SK-N-SH (cell line): ENCODE measurements at regions not wholly inside any gene's neighbourhood (a gene's known extent, or its start where the extent isn't known, plus 50 kb on each side); places are given as distances from the start of the nearest gene placed in this dataset.

Experiments used
- CTCF ChIA-PET: fragments of 300-600, 350-600 bp; formaldehyde crosslinking; extraction: SDS; loops from one replicate; lab custom pipeline; 2021; lab: Yijun Ruan, JAX
- POLR2A ChIA-PET: fragments of 350-600 bp; sonication (Branson Sonifier 250); formaldehyde crosslinking; extraction: SDS; loops from one replicate; lab custom pipeline; 2020; ENCODE audit warnings: antibody characterized with exemption, inconsistent platforms; lab: Yijun Ruan, JAX
- DNase-seq: peaks from one replicate; pipeline ENCODE4 v3.0.0; 2012
- H2AFZ ChIP-seq: fragments of 200-600 bp; sonication (generic); 2 replicates; pipeline ENCODE4 v1.8.1; 2016; ENCODE audit warnings: antibody characterized with exemption, mild to moderate bottlenecking, low read depth
- H3F3A ChIP-seq: fragments of 200-600 bp; sonication (generic); replicated peaks from 2 replicates; pipeline ENCODE3; 2016; ENCODE audit warnings: antibody characterized with exemption, mild to moderate bottlenecking; ENCODE audit not compliant: insufficient read depth
- H3K27ac ChIP-seq, 2 experiments: fragments of 200-500 bp in 1 of 2; fragments of 200-600 bp in 1 of 2; sonication (Bioruptor generic) in 1 of 2; sonication (generic), shearing (Covaris generic) in 1 of 2; 2 replicates each; pipeline versions ENCODE4 v1.5.1 to v1.6.1; 2014 to 2016; ENCODE audit warnings: low read depth in 2 of 2, inconsistent platforms in 1 of 2, low read length in 1 of 2, mild to moderate bottlenecking in 1 of 2, mixed read lengths in 1 of 2
- H3K27me3 ChIP-seq: fragments of 200-600 bp; sonication (generic), shearing (Covaris generic); 2 replicates; pipeline ENCODE4 v1.6.1; 2016; ENCODE audit warnings: mixed run types; ENCODE audit not compliant: insufficient read depth
- H3K36me3 ChIP-seq, 2 experiments: fragments of 200-500 bp in 1 of 2; fragments of 200-600 bp in 1 of 2; sonication (Bioruptor generic) in 1 of 2; sonication (generic) in 1 of 2; replicated peaks in 1 of 2; 2 replicates each; pipeline versions ENCODE3 to v1.5.1; 2014 to 2016; ENCODE audit warnings: low read length in 1 of 2, mild to moderate bottlenecking in 1 of 2; ENCODE audit not compliant: insufficient read depth in 2 of 2, control insufficient read depth in 1 of 2
- H3K4me1 ChIP-seq, 2 experiments: fragments of 200-500 bp in 1 of 2; fragments of 200-600 bp in 1 of 2; sonication (Bioruptor generic) in 1 of 2; sonication (generic), shearing (Covaris generic) in 1 of 2; 2 replicates each; pipeline versions ENCODE4 v1.5.1 to v1.6.1; 2014 to 2016; ENCODE audit warnings: low read depth in 1 of 2, low read length in 1 of 2, mixed run types in 1 of 2; ENCODE audit not compliant: insufficient read depth in 2 of 2, control insufficient read depth in 1 of 2
- H3K4me2 ChIP-seq: fragments of 200-600 bp; sonication (generic), shearing (Covaris generic); 2 replicates; pipeline ENCODE4 v1.6.1; 2017; ENCODE audit warnings: mixed run types
- H3K4me3 ChIP-seq, 2 experiments: fragments of 200-500 bp in 1 of 2; fragments of 200-600 bp in 1 of 2; sonication (Bioruptor generic) in 1 of 2; sonication (generic), shearing (Covaris generic) in 1 of 2; 2 replicates each; pipeline versions ENCODE4 v1.5.1 to v1.8.1; 2014 to 2016; ENCODE audit warnings: low read depth in 2 of 2, inconsistent platforms in 1 of 2, low read length in 1 of 2, mild to moderate bottlenecking in 1 of 2, mixed read lengths in 1 of 2, moderate library complexity in 1 of 2
- H3K79me2 ChIP-seq: fragments of 200-600 bp; sonication (generic); 2 replicates; pipeline ENCODE4 v1.8.1; 2017; ENCODE audit warnings: mild to moderate bottlenecking; ENCODE audit not compliant: insufficient read depth
- H3K9ac ChIP-seq: fragments of 200-600 bp; sonication (generic); 2 replicates; pipeline ENCODE4 v1.6.1; 2017; ENCODE audit warnings: mixed run types
- H3K9me2 ChIP-seq: fragments of 200-600 bp; sonication (generic); 2 replicates; pipeline ENCODE4 v1.6.1; 2017; ENCODE audit warnings: mixed run types
- H3K9me3 ChIP-seq: fragments of 200-600 bp; sonication (generic); 2 replicates; pipeline ENCODE4 v1.6.1; 2017; ENCODE audit warnings: mixed run types, mild to moderate bottlenecking, moderate library complexity
- H4K20me1 ChIP-seq: fragments of 200-600 bp; sonication (generic); 2 replicates; pipeline ENCODE4 v1.6.1; 2017; ENCODE audit warnings: mild to moderate bottlenecking, mixed run types; ENCODE audit not compliant: insufficient read depth
- FOSL2 ChIP-seq: IDR thresholded peaks from 2 replicates; pipeline ENCODE4 v1.4.0; 2012; ENCODE audit warnings: low read depth, mild to moderate bottlenecking, moderate library complexity, borderline replicate concordance
- FOXM1 ChIP-seq: IDR thresholded peaks from 2 replicates; pipeline ENCODE4 v1.4.0; 2012; ENCODE audit warnings: low read depth, mild to moderate bottlenecking
- GATA2 ChIP-seq: sonication (generic); formaldehyde crosslinking; IDR thresholded peaks from 2 replicates; pipeline ENCODE4 v1.5.0; 2020; ENCODE audit warnings: mild to moderate bottlenecking, missing genetic modification reagents
- MEF2A ChIP-seq: IDR thresholded peaks from 2 replicates; pipeline ENCODE4 v1.4.0; 2012; ENCODE audit warnings: low read depth, borderline replicate concordance
- PBX3 ChIP-seq: IDR thresholded peaks from 2 replicates; pipeline ENCODE4; 2012
- RAD21 ChIP-seq: IDR thresholded peaks from 2 replicates; pipeline ENCODE4 v1.6.1; 2012; ENCODE audit warnings: mild to moderate bottlenecking, low read length
- RCOR1 ChIP-seq: fragments of 150-350 bp; IDR thresholded peaks from 2 replicates; pipeline ENCODE4 v1.6.1; 2017; ENCODE audit warnings: antibody characterized with exemption, low read length
- SIN3A ChIP-seq: IDR thresholded peaks from 2 replicates; pipeline ENCODE4 v1.6.1; 2012; ENCODE audit warnings: low read depth, mild to moderate bottlenecking, low read length, moderate library complexity, borderline replicate concordance
- SMC3 ChIP-seq: IDR thresholded peaks from 2 replicates; pipeline ENCODE4 v1.6.1; 2012; ENCODE audit warnings: low read depth, low read length, improper control_type of control experiment
- TCF12 ChIP-seq: IDR thresholded peaks from 2 replicates; pipeline ENCODE4 v1.4.0; 2012
- WGBS: methylation state at CpG from one replicate; pipeline ENCODE4 v1.1.6; 2017; ENCODE audit warnings: low lambda C conversion rate; 5-methylcytosine and 5-hydroxymethylcytosine counted together
- TF ChIP-seq, protein P1 (sequence below): IDR thresholded peaks from 2 replicates; pipeline ENCODE4 v1.4.0; 2012; ENCODE audit warnings: low read depth, borderline replicate concordance
- TF ChIP-seq, protein P2 (sequence below): IDR thresholded peaks from 2 replicates; pipeline ENCODE4 v1.4.0; 2012; ENCODE audit warnings: low read depth, borderline replicate concordance
- TF ChIP-seq, protein P3 (sequence below): IDR thresholded peaks from 2 replicates; pipeline ENCODE4 v1.4.0; 2012; ENCODE audit warnings: low read depth
- TF ChIP-seq, protein P4 (sequence below): fragments of 200-600 bp; sonication (generic); IDR thresholded peaks from 2 replicates; pipeline ENCODE4 v1.6.1; 2017; ENCODE audit warnings: antibody characterized with exemption, mild to moderate bottlenecking, moderate library complexity

DNA sequence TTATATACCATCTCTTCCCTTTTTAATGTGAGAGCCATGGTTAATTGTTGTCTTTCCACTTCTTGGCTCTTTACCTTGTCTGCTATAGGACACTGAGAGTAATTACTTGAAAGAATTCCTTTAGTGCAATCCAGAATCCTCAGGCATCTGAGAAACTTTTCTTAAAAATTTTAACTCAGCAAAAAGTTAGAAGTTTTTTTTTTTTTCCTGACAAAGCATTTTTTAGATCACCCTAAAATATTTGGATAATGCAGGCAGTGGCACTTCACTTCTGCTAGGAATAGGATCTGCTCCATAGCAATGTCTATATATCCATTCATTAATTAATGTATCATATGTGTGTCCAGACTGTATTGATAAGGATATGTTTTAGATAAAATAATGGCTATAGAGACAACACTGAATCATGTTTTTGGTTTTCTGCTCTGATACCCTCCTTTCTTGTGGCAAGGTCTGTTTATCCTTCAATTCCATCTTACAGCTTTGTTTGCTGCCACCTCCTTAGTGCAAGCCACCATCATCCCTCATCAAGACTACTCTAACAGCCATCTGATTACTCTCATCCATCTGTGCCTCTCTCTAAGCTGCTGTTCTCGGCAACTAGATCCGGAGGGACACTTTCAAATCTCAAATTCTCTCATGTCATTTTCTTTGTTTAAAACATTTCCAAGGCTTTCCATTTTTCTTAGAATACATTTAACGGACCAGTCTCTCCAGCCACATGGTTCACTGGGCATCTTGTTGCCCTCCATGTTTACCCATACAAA, 563.5 kb downstream of the EDEM1 start:
- POLR2A ChIA-PET = no interaction called here
- Histone ChIP-seq H3K27me3 (no peaks in the 10 kb centered on the region), H3K4me1 (no peaks in the 10 kb centered on the region), H3K9ac (no peak overlapping the region), H3K4me3 (no peak overlapping the region), H3K36me3 (no peaks in the 10 kb centered on the region), H3K9me3 (no peaks in the 10 kb centered on the region), H2AFZ (no peak overlapping the region), H3F3A (no peaks in the 10 kb centered on the region), H3K4me2 (no peak overlapping the region), H3K9me2 (no peaks in the 10 kb centered on the region), H3K27ac (no peak overlapping the region), H3K79me2 (no peaks in the 10 kb centered on the region), H4K20me1 (no peaks in the 10 kb centered on the region)
- CTCF ChIA-PET = no interaction called here
- 31% methylated on average over 3 of the region's 3 CpGs for WGBS
- DNase-seq = no peak
- TF ChIP-seq SIN3A = no peak
- TF ChIP-seq TCF12 = no peak
- TF ChIP-seq, protein P1, sequence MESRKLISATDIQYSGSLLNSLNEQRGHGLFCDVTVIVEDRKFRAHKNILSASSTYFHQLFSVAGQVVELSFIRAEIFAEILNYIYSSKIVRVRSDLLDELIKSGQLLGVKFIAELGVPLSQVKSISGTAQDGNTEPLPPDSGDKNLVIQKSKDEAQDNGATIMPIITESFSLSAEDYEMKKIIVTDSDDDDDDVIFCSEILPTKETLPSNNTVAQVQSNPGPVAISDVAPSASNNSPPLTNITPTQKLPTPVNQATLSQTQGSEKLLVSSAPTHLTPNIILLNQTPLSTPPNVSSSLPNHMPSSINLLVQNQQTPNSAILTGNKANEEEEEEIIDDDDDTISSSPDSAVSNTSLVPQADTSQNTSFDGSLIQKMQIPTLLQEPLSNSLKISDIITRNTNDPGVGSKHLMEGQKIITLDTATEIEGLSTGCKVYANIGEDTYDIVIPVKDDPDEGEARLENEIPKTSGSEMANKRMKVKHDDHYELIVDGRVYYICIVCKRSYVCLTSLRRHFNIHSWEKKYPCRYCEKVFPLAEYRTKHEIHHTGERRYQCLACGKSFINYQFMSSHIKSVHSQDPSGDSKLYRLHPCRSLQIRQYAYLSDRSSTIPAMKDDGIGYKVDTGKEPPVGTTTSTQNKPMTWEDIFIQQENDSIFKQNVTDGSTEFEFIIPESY = no peak

DNA sequence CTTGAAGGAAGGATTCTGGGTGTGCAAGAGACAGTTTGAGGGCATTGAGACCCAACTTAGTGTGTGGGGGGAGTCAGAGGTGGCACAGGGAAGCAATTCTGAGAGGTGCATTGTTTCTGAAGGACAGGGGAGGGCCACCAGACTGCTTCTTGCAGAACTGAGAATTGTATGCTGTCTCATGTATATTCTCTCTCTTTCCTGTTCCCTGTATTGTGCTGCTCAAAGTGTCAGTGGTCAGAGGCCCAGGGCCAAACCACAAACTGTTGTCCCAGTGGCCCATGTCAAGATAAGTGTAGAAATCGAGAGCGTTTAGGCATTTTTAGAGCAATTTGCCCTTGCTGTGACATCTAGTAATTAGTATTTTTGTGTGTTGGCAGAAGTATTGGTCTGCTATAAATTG, 567.1 kb downstream of the EDEM1 start:
- ChIA-PET CTCF (no interaction called here), POLR2A (no interaction called here)
- Histone ChIP-seq H3K4me3 (no peak overlapping the region), H3K79me2 (no peaks in the 10 kb centered on the region), H4K20me1 (no peaks in the 10 kb centered on the region), H3K27ac (no peak overlapping the region), H3K27me3 (no peaks in the 10 kb centered on the region), H3F3A (no peaks in the 10 kb centered on the region), H3K36me3 (no peaks in the 10 kb centered on the region), H3K4me2 (no peak overlapping the region), H2AFZ (no peak overlapping the region), H3K9me2 (no peaks in the 10 kb centered on the region), H3K9me3 (no peaks in the 10 kb centered on the region), H3K9ac (no peak overlapping the region), H3K4me1 (no peaks in the 10 kb centered on the region)
- DNase-seq = no peak
- TF ChIP-seq RCOR1 (no peak), RAD21 (no peak), SIN3A (no peak), SMC3 (no peak)
- TF ChIP-seq, protein P2, sequence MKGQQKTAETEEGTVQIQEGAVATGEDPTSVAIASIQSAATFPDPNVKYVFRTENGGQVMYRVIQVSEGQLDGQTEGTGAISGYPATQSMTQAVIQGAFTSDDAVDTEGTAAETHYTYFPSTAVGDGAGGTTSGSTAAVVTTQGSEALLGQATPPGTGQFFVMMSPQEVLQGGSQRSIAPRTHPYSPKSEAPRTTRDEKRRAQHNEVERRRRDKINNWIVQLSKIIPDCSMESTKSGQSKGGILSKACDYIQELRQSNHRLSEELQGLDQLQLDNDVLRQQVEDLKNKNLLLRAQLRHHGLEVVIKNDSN = no peak
- TF ChIP-seq, protein P3, sequence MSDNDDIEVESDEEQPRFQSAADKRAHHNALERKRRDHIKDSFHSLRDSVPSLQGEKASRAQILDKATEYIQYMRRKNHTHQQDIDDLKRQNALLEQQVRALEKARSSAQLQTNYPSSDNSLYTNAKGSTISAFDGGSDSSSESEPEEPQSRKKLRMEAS = no peak
- 0% methylated on average over 2 of the region's 2 CpGs for WGBS

DNA sequence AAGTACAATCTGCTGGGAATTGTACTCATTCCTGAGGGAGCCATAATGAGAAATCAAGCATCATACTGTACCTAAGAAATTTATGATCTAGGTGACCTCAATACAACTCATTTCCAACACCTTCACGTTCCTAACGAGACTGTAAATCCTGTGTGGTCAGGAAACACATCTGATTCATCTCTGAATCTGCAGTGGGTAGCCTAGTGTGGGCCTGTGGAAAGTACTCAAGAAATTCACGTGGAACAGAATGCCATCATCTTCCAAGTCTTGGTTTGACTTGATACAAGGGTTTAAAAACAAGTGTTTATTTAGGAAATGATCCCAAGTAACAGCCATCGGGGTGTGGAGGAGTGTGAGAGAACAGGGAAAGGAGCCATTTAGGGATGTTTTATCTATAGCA, 568.9 kb downstream of the EDEM1 start:
- Histone ChIP-seq H3K4me3 (no peak overlapping the region), H3K9ac (no peak overlapping the region), H3K27ac (no peak overlapping the region), H4K20me1 (no peaks in the 10 kb centered on the region), H3K4me1 (no peaks in the 10 kb centered on the region), H3K4me2 (no peak overlapping the region), H3K27me3 (no peaks in the 10 kb centered on the region), H2AFZ (no peak overlapping the region), H3K9me2 (no peaks in the 10 kb centered on the region), H3K79me2 (no peaks in the 10 kb centered on the region), H3K36me3 (no peaks in the 10 kb centered on the region), H3K9me3 (no peaks in the 10 kb centered on the region), H3F3A (no peaks in the 10 kb centered on the region)
- TF ChIP-seq PBX3 (no peak), GATA2 (CRISPR knock-in tag) (no peak), FOSL2 (no peak), MEF2A (no peak), FOXM1 (no peak)
- TF ChIP-seq, protein P2 = no peak
- TF ChIP-seq, protein P4, sequence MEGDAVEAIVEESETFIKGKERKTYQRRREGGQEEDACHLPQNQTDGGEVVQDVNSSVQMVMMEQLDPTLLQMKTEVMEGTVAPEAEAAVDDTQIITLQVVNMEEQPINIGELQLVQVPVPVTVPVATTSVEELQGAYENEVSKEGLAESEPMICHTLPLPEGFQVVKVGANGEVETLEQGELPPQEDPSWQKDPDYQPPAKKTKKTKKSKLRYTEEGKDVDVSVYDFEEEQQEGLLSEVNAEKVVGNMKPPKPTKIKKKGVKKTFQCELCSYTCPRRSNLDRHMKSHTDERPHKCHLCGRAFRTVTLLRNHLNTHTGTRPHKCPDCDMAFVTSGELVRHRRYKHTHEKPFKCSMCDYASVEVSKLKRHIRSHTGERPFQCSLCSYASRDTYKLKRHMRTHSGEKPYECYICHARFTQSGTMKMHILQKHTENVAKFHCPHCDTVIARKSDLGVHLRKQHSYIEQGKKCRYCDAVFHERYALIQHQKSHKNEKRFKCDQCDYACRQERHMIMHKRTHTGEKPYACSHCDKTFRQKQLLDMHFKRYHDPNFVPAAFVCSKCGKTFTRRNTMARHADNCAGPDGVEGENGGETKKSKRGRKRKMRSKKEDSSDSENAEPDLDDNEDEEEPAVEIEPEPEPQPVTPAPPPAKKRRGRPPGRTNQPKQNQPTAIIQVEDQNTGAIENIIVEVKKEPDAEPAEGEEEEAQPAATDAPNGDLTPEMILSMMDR = no peak
- CTCF ChIA-PET = no interaction called here
- no peak for DNase-seq
- 0% methylated on average over 4 of the region's 4 CpGs for WGBS
- POLR2A ChIA-PET = no interaction called here
